GM21390 (cell line): ENCODE measurements at regions not wholly inside any gene's neighbourhood (a gene's known extent, or its start where the extent isn't known, plus 50 kb on each side); places are given as distances from the start of the nearest gene placed in this dataset.

ENCODE experiments used
- ATAC-seq: cut with Tn5 transposase; IDR thresholded peaks from one replicate; pipeline ENCODE4 v1.9.1; 2021; ENCODE audit not compliant: unreplicated experiment

GRCh38 chr4:132818091-132818490 lies 331.0 kb upstream of the PCDH10 start:
- ATAC-seq: no peak

GRCh38 chr4:132823419-132823818 lies 325.7 kb upstream of the PCDH10 start:
- no peak for ATAC-seq

- ATAC-seq: no peak
Observed at GRCh38 chr4:132824761-132825160, 324.3 kb upstream of the PCDH10 start.

- peak; percentile 48 for ATAC-seq
Observed at GRCh38 chr4:132827522-132827921, 321.6 kb upstream of the PCDH10 start.

- no peak for ATAC-seq
Observed at GRCh38 chr4:132838244-132838643, 310.9 kb upstream of the PCDH10 start.

GRCh38 chr4:132839070-132839469 lies 310.0 kb upstream of the PCDH10 start:
- no peak for ATAC-seq

GRCh38 chr4:132859929-132860328 lies 289.2 kb upstream of the PCDH10 start:
- no peak for ATAC-seq

GRCh38 chr4:132860976-132861375 lies 288.1 kb upstream of the PCDH10 start:
- no peak for ATAC-seq

GRCh38 chr4:132863619-132864018 lies 285.5 kb upstream of the PCDH10 start:
- no peak for ATAC-seq

- no peak for ATAC-seq
Observed at GRCh38 chr4:132865458-132865857, 283.6 kb upstream of the PCDH10 start.

GRCh38 chr4:132865922-132866321 lies 283.2 kb upstream of the PCDH10 start:
- ATAC-seq: no peak

GRCh38 chr4:132866616-132867015 lies 282.5 kb upstream of the PCDH10 start:
- no peak for ATAC-seq

- no peak for ATAC-seq
Observed at GRCh38 chr4:132893787-132894186, 255.3 kb upstream of the PCDH10 start.

- no peak for ATAC-seq
Observed at GRCh38 chr4:132901224-132901623, 247.9 kb upstream of the PCDH10 start.

- no peak for ATAC-seq
Observed at GRCh38 chr4:132910229-132910748, 238.8 kb upstream of the PCDH10 start.

GRCh38 chr4:132918096-132918495 lies 231.0 kb upstream of the PCDH10 start:
- ATAC-seq: no peak

GRCh38 chr4:132923516-132923915 lies 225.6 kb upstream of the PCDH10 start:
- ATAC-seq: no peak

GRCh38 chr4:132934911-132935310 lies 214.2 kb upstream of the PCDH10 start:
- no peak for ATAC-seq

GRCh38 chr4:132955146-132955545 lies 193.9 kb upstream of the PCDH10 start:
- ATAC-seq: no peak

GRCh38 chr4:132956962-132957361 lies 192.1 kb upstream of the PCDH10 start:
- ATAC-seq: no peak

- no peak for ATAC-seq
Observed at GRCh38 chr4:132958457-132959263, 190.4 kb upstream of the PCDH10 start.

GRCh38 chr4:132981611-132982010 lies 167.5 kb upstream of the PCDH10 start:
- no peak for ATAC-seq

GRCh38 chr4:132982151-132982550 lies 166.9 kb upstream of the PCDH10 start:
- no peak for ATAC-seq
